ENCODE measurements at regions not wholly inside any gene's neighbourhood (a gene's known extent, or its start where the extent isn't known, plus 50 kb on each side); places are given as distances from the start of the nearest gene placed in this dataset.

DNA sequence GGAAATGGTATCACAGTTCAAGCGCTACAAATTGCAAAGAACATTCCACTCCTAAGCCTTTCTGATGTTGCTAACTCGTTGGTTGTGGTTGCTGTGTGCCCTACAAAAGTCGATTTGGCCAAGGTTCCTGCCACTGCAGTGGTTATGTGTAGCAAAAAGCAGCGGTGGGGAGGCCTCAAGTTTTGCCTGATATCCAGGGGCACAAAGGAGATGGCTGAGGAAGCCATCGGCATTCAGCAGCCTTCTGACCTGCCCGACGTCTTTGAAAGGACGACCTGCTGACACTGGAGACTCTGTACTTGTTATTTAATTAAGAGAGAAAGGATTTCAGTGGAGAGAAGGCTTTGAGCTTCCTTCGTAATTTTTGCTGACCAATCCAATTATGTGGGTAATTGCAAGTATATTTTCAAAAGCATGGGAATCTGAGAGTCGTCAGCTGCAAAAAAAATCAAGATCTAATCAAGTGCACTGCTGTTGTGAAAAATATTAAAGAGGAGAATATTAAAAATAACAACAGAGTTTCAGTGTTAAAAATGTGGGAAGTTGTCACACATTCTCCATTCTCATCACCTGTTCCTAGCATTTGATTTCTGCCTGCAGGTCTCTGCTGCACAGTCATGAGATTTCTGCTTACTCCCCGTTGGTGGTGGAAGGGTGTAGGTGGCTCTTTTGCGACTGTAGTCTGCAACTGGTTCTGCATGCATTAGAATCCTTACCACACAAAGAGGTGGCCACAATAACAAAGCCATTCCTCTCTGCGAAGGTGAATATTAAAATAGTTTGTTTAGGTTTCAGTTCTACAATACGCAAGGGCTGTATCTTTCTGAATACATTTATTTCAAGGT lies 319.2 kb downstream of the IRX2 start:
- TF ChIP-seq, protein P1, sequence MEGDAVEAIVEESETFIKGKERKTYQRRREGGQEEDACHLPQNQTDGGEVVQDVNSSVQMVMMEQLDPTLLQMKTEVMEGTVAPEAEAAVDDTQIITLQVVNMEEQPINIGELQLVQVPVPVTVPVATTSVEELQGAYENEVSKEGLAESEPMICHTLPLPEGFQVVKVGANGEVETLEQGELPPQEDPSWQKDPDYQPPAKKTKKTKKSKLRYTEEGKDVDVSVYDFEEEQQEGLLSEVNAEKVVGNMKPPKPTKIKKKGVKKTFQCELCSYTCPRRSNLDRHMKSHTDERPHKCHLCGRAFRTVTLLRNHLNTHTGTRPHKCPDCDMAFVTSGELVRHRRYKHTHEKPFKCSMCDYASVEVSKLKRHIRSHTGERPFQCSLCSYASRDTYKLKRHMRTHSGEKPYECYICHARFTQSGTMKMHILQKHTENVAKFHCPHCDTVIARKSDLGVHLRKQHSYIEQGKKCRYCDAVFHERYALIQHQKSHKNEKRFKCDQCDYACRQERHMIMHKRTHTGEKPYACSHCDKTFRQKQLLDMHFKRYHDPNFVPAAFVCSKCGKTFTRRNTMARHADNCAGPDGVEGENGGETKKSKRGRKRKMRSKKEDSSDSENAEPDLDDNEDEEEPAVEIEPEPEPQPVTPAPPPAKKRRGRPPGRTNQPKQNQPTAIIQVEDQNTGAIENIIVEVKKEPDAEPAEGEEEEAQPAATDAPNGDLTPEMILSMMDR (IDR thresholded peaks at IDR 0.05; ENCODE audit: low read depth, low read length, poor library complexity, severe bottlenecking), result no peak
- TF ChIP-seq EZH2phosphoT487 (IDR thresholded peaks at IDR 0.05; ENCODE audit: borderline replicate concordance, low read length), result no peak

Measured in DOHH2 (cell line).